Stimulated activated CD8-positive, alpha-beta memory T cell treated with anti-CD3 and anti-CD28 coated beads, Interleukin-7, amount 100 ng/mL, for 1 hour (primary cell): ENCODE measurements at regions not wholly inside any gene's neighbourhood (a gene's known extent, or its start where the extent isn't known, plus 50 kb on each side); places are given as distances from the start of the nearest gene placed in this dataset.
"Not testable (repeated sequence)": the region's sequence is repeated elsewhere in the genome, so short reads cannot be mapped to it uniquely, and the experiment has no call there.

Experiments
- DNase-seq, 2 donors: peaks; one replicate each; pipeline ENCODE4 v3.0.0-alpha.2; 2020; ENCODE audit warnings: low read depth in 2 of 2

- DNase-seq = no peak
Observed at GRCh38 chr2:194545978-194546377, 1111.0 kb upstream of the SLC39A10 start.

DNA sequence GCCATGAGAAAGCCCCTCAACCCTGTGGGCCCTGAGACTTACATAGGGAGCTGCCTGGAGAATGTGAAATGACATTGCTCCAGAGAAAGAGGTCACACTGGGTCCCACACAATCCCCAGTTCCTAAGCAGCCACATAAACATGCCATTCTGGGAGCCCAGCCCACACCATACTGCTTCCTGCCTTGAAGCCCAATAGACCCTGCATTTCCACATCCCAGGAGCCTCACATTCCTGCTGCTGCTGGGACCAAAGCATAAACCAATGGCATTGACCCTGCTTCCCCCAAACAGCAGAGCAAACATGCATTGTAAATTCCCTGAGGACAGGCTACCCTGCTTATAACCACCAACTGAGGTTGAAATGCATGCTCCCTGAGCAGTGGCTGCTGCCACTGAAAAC is 1117.6 kb upstream of the SLC39A10 start:
- DNase-seq = no peak

GRCh38 chr2:194526121-194526520 is 1130.9 kb upstream of the SLC39A10 start:
- no peak for DNase-seq

GRCh38 chr2:194514281-194514680 is 1142.7 kb upstream of the SLC39A10 start:
- DNase-seq = no peak

- DNase-seq = not testable (repeated sequence)
Observed at GRCh38 chr2:194511070-194511469, 1146.0 kb upstream of the SLC39A10 start.

GRCh38 chr2:194504876-194505275 is 1152.2 kb upstream of the SLC39A10 start:
- not testable (repeated sequence) for DNase-seq

GRCh38 chr2:194495046-194495445 is 1162.0 kb upstream of the SLC39A10 start:
- no peak for DNase-seq

DNA sequence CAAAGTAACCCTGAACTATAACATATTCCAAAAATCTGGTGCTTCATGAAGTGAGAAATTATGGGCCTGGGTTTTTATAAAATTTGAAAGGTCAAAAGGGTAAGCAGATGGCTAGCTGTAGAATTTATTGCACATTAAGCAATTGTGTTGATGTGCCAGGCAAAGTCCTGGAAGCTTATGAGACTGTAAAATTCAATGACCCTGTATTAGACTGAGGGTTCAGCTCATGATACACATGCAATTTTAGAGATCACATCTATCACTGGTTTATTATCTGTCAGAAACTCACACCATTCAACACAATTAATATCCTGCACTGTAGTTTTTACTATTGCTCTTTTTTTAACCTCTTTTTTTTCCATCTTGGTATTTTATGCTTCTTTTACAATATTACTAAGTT is 1162.6 kb upstream of the SLC39A10 start:
- DNase-seq = no peak

DNA sequence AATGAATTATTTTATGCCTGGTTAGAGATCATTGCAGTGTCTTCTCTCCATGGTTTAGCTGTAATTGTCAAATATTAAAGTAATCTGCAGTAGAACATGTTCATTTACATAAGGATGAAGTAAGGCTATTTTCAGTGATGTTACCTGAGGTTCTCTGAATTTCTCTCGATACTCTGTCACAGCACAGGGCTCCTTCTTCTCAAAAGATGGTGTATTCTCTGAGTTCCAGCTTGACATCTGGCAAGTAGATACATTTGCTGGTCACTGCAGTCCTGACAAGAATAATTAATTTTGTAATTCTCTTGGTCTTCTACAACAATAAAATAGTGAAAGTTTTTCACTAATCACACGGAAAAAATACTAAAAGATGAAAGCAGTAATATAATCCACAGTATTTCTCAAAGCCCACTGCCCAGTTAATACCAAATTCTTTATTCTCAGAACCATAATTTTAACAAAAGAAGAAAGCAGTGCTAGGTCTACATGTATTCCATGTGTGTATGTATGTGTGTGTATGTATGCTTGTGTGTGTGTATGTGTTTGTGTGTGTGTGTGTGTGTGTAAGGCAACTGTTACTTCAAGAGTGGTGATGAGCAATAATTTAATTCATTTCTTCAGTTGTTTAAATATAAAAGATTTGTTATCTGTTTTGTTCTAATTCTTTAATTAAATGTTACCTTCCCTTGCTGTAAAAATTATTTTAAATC is 1165.5 kb upstream of the SLC39A10 start:
- DNase-seq = no peak

GRCh38 chr2:194486326-194486725 is 1170.7 kb upstream of the SLC39A10 start:
- no peak for DNase-seq

GRCh38 chr2:194483041-194483440 is 1174.0 kb upstream of the SLC39A10 start:
- DNase-seq = no peak

DNA sequence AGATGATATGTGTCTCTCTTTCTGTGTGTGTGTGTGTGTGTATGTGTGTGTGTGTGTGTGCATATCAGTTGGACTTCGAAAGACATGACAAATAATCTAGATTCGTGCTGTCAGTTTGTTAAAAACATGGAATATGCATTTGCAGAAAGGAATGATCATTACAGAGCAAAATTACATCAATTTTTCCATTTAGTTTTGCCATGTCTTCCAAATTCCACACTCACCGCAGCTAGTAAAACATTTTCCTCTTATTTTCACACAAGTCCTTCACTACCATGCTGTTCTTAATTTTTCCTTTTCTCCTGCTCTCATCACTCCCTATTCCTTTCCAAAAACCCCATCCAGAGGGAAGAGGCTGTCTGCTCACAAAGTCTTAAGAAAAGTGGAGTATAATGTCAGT is 1191.4 kb upstream of the SLC39A10 start:
- no peak for DNase-seq

GRCh38 chr2:194464964-194465638 is 1191.9 kb upstream of the SLC39A10 start:
- DNase-seq = no peak

GRCh38 chr2:194462883-194463282 is 1194.1 kb upstream of the SLC39A10 start:
- DNase-seq = not testable (repeated sequence)

DNA sequence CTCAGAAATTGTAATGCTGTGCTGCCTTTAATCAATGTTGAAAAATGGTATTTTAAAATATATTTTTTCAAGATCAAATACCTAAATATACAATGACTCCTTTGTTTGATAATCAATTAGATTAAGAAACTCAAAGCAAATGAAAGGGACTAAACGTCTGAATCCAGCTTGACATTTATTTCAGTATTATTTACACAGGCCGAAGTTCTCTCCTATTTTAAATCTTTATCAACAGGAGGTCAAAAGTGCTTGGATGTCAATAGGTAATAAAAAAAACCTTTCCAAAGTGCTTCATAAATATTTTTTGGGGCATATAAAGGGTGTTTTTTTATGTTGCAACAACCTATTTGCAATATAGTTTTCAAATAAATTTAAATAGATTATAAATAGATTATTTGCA is 1201.7 kb upstream of the SLC39A10 start:
- DNase-seq = no peak

DNA sequence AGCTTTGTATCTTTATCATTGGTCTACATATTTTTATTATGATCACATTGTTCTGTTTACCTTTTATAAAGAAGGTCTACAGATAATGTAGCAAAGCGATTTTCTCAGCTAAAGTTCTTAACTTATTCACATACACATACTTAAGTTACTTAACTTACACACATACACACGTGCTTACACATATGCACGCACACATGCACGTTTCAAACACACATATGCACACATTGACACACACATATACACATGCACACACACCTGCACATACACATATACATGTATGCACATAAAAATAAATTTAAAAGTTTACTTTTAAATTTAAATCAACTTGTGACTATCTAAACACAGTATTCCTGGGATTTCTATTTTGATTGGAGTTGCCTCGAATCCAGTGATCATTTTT is 1204.5 kb upstream of the SLC39A10 start:
- DNase-seq = no peak

DNA sequence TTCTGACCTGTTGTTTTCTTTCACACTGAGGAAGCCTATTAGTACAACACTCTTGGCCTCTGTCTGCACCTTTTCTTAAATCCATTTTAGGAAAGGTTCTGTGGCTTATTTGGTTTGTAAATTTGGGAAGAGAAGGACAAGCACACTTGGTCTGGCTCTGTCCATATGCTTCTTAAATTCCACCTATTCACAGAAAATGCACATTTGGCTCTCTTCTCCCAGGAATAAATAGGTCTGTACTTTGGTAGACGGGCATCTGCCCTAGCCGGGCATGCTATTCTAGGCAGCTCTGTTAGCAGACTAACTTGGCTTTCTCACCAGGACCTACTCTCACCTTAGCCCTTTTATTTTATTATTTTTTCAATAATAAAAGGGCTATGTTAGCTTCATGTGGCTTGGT is 1211.8 kb upstream of the SLC39A10 start:
- no peak for DNase-seq

- DNase-seq = no peak
Observed at GRCh38 chr2:194443926-194444325, 1213.1 kb upstream of the SLC39A10 start.

DNA sequence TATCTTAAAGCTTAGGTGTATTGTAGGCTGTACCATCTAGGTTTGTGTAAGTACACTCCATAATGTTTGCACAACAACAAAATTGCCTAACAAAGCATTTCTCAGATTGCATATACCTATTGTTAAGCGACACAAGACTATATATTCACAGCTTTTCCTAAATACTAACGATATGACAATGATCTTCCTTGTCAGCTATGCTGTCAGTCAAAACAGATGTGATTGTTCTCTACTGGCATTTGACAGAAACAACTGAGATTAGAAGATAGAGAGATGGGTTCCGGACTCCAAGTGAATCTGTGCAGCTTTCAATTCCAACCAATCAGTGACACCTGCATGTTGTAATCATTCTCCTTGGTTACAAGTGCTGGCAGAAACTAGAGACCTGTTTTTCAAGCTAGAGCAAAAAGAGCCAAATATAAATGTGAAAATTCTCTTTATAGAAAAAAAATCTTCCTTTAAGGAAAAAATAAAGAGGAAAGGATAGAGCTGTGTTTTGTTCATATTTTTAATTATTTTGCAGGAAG is 1232.3 kb upstream of the SLC39A10 start:
- DNase-seq = no peak

DNA sequence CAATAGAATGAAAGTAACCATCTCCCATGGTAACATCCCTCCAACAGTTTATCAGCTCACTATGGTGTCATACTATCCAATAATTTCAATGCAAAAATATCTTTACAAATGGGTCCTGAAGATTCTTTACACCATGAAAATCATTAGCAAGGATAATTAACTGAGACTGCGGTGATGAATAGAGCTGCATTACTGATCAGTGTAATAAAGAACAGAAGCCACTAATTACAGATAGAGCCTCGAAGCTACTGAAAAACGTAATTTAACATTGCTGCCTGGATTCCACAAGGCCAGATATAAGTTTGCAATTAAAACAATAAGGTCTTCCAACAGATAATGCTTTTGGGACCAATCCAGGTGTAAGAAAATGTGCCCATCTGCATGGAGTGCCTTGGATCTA is 1245.8 kb upstream of the SLC39A10 start:
- no peak for DNase-seq

GRCh38 chr2:194395818-194396217 is 1261.2 kb upstream of the SLC39A10 start:
- no peak for DNase-seq

- DNase-seq = no peak
Observed at GRCh38 chr2:194385376-194385775, 1271.7 kb upstream of the SLC39A10 start.

GRCh38 chr2:194383401-194383800 is 1273.6 kb upstream of the SLC39A10 start:
- no peak for DNase-seq
